H1 (cell line): ENCODE measurements at regions not wholly inside any gene's neighbourhood (a gene's known extent, or its start where the extent isn't known, plus 50 kb on each side); places are given as distances from the start of the nearest gene placed in this dataset.

Experiments used
- ASH2L ChIP-seq: fragments of 200-600, 300-600 bp; sonication (generic); IDR thresholded peaks from one replicate; pipeline ENCODE4 v1.7.1; 2017; ENCODE audit warnings: low read length
- JUN ChIP-seq: IDR thresholded peaks from 2 replicates; pipeline ENCODE4 v1.6.1; 2011; ENCODE audit warnings: low read depth, mild to moderate bottlenecking, improper control_type of control experiment, low read length
- KDM4A ChIP-seq: IDR thresholded peaks from one replicate; pipeline ENCODE4 v1.7.1; 2012; ENCODE audit warnings: low read depth, mild to moderate bottlenecking, moderate library complexity, low read length, inconsistent platforms; ENCODE audit not compliant: severe bottlenecking
- NANOG ChIP-seq: IDR thresholded peaks from 2 replicates; pipeline ENCODE4 v1.6.1; 2011; ENCODE audit warnings: low read length, low read depth, mild to moderate bottlenecking, inconsistent platforms; ENCODE audit not compliant: insufficient read depth, poor library complexity, severe bottlenecking
- RXRA ChIP-seq: IDR thresholded peaks from 2 replicates; pipeline ENCODE4 v1.6.1; 2011; ENCODE audit warnings: low read depth, mild to moderate bottlenecking, low read length, moderate library complexity; ENCODE audit not compliant: insufficient read depth

- TF ChIP-seq JUN (no peak), KDM4A (no peak), NANOG (no peak), RXRA (no peak), ASH2L (no peak)
These were observed 108.4 kb downstream of the KLF5 start (continued) for GRCh38 chr13:73167028-73167820.
